GM19395 (cell line): ENCODE measurements at regions not wholly inside any gene's neighbourhood (a gene's known extent, or its start where the extent isn't known, plus 50 kb on each side); places are given as distances from the start of the nearest gene placed in this dataset.
"Not testable (repeated sequence)": the region's sequence is repeated elsewhere in the genome, so short reads cannot be mapped to it uniquely, and the experiment has no call there.

Experiments used
- ATAC-seq: cut with Tn5 transposase; IDR thresholded peaks from one replicate; pipeline ENCODE4 v1.9.1; 2021; ENCODE audit warnings: mild to moderate bottlenecking, moderate library complexity; ENCODE audit not compliant: unreplicated experiment

DNA sequence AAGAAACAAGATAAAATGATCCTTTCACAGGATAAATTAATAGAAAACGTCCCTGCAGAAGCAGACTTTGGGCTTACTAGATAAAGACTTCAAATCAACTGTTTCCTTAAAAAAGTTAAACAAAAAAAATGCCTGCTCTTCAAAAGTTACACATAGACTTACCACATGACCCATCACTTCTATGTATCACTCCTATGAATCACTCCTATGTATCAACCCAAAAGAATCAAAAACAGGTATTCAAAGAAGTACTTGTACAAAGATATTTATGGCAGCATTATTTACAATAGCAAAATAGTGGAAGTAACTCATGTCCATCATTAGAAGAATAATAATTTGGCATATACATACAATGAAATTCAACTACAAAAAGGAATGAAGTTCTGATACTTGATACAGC is 56.3 kb upstream of the PRDM9 start:
- no peak for ATAC-seq

- ATAC-seq = no peak
Measured at GRCh38 chr5:23450187-23450586, 57.2 kb upstream of the PRDM9 start.

DNA sequence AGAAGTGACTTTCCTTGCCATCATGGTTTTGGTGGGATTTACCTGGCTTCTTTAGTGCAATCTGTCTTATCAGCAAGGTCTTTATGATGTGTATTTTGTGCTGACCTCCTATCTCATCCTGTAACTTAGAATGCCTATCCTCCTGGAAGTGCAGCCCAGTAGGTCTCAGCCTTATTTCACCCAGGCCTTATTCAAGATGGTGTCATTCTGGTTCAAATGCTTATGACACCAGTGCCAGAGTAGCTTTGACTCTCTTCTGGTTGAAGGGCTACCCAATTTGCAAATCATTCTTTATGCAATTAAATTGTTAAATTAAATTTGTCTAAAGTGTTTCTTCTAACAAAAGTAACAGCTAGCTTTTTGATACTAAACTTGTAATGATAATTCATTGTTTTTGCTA is 58.8 kb upstream of the PRDM9 start:
- no peak for ATAC-seq

GRCh38 chr5:23446424-23446823 is 61.0 kb upstream of the PRDM9 start:
- ATAC-seq = no peak

- no peak for ATAC-seq
Measured at GRCh38 chr5:23445573-23445972, 61.8 kb upstream of the PRDM9 start.

DNA sequence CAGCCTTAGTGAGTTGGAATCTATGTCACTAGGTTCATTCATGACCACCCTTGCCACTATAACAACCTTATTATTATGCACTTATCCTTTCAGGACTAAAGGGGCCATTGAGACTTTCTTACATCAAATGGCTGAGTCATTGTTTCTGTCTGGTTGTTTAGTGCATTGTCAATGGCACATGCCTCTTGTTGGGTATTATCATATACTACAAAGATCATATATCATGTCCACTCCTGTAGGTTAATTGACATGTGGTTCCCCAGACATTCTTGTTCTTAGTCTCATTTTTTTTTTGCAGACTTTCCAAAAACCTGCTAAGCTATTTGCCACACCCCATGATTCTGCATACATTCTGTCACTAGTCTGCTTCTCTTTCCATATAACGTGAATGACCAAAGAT is 66.7 kb upstream of the PRDM9 start:
- ATAC-seq = no peak

DNA sequence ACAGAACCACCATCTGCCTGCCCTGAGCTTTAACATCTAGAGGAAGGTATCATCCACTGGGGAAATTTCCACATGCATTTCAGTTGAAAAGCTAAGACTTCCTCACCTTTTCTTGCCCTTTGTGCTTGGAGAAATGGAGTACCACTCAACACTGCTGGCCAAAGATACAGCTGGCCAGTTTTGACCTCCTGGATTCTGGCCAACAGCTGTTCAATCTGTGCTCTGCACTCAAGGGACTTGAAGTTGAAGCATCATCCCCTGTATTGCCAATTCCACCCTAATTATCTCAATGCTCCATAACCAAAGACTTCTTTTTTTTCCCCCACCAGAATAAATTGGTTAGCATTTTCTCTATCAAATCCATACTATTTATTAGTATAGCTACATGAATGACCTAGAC is 70.4 kb upstream of the PRDM9 start:
- no peak for ATAC-seq

GRCh38 chr5:23433534-23434315 is 73.7 kb upstream of the PRDM9 start:
- ATAC-seq = no peak

- ATAC-seq = no peak
Measured at GRCh38 chr5:23428705-23429104, 78.7 kb upstream of the PRDM9 start.

DNA sequence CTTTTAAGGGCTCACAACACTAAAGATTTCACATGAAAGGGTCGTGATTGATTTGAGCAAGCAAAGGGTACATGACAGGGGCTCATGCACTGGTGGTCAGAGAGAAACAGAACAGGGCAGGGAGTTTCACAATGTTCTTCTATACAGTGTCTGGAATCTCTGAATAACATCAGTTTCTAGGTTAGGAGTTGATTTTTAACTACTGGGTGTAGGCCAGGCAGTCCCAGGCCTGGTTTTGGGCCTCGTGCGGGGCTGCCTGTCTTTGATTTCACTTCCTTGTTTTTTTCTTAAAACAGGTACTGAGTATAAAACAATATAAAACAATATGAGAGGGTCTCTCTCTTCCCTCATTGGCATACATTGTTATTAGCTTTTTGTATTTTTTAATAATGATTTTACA is 87.2 kb upstream of the PRDM9 start:
- not testable (repeated sequence) for ATAC-seq

- no peak for ATAC-seq
Measured at GRCh38 chr5:23419115-23419514, 88.3 kb upstream of the PRDM9 start.

GRCh38 chr5:23412515-23412914 is 94.9 kb upstream of the PRDM9 start:
- no peak for ATAC-seq

- ATAC-seq = no peak
Measured at GRCh38 chr5:23411994-23412393, 95.4 kb upstream of the PRDM9 start.

DNA sequence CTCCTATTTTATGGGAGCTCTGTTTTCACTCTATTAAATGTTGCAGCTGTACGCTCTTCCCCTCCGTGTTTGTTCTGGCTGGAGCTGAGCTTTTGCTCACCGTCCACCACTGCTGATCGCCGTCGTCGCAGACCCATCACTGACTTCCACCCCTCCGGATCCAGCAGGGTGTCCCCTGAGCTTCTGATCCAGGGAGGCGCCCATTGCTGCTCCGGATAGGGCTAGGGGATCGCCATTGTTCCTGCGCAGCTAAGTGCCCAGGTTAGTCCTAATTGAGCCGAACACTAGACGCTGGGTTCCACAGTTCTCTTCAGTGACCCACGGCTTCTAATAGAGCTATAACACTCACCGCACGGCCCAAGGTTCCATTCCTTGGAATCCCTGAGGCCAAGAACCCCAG is 96.2 kb upstream of the PRDM9 start:
- no peak for ATAC-seq

- ATAC-seq = not testable (repeated sequence)
Measured at GRCh38 chr5:23410775-23411174, 96.6 kb upstream of the PRDM9 start.

GRCh38 chr5:23405316-23406068 is 101.9 kb upstream of the PRDM9 start:
- no peak for ATAC-seq

GRCh38 chr5:23402585-23402984 is 104.8 kb upstream of the PRDM9 start:
- no peak for ATAC-seq

DNA sequence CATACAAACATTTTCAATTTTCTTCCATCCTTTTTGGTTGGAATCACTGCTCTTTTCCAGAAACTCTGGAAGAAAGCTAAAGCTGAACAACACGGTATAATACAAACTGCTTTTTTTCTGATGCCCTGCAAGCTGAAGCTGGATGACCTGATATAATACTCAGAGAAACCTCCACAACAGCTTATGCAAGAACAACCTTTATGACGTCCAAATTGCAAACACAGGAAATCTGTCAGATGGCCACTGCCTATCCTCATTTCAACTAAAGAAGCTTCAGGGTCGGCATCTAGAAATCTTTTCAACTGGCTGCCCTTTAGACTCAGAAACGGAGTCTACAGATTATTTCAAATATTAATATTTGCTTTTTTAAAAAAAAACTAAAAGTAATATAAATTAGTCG is 106.5 kb upstream of the PRDM9 start:
- ATAC-seq = no peak

DNA sequence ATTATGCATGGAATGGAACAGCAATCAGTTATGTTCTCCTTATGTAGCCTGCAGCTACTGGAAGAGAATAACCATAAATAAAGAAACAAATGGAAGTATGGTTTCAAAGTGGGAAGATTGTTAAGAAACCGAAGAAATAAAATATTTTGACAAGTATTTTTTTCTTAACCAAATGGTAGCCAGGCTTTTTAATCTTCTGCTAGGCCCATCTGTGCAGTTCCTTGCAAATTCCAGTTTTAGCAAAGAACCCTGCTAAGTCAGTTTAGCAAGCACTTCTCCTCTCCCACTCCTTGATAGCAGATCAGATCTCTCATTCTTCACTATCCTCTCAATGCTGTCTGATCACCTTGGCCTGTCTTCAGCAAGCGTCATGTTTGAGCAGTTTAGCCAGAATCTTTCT is 111.1 kb upstream of the PRDM9 start:
- no peak for ATAC-seq

GRCh38 chr5:23389291-23390101 is 117.9 kb upstream of the PRDM9 start:
- ATAC-seq = no peak

DNA sequence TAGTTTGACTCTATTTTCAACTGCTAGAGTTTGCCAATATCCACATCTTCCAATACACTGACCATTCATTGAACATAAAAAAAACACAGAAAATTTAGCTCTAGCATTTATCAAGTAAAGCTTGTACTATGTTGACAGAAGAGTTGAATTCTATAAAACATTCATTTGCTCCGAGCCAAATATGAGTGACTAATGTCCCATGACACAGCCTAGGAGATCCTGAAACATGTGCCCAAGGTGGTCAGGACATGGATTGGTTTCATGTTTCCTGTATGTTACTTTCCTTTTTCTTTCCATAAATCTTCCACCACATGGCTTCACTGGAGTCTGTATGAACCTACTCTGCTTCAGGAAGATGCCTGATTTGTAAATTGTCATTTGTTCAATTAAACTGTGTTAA is 122.4 kb upstream of the PRDM9 start:
- no peak for ATAC-seq

- ATAC-seq = no peak
Measured at GRCh38 chr5:23372177-23372576, 135.2 kb upstream of the PRDM9 start.
